Stomach smooth muscle (tissue), 2 donors: ENCODE measurements at regions not wholly inside any gene's neighbourhood (a gene's known extent, or its start where the extent isn't known, plus 50 kb on each side); places are given as distances from the start of the nearest gene placed in this dataset.

Source experiments
- H3K27ac ChIP-seq: one replicate; pipeline ENCODE4 v1.7.0; 2013; ENCODE audit warnings: mild to moderate bottlenecking, low read length, inconsistent platforms
- H3K27me3 ChIP-seq, 2 donors: one replicate each; pipeline ENCODE4 v1.7.0; 2013; ENCODE audit warnings: low read length in 2 of 2; ENCODE audit not compliant: insufficient read depth in 2 of 2, control insufficient read depth in 1 of 2
- H3K36me3 ChIP-seq, 2 donors: one replicate each; pipeline ENCODE4 v1.7.0; 2013; ENCODE audit warnings: low read length in 2 of 2; ENCODE audit not compliant: control insufficient read depth in 2 of 2, insufficient read depth in 2 of 2
- H3K4me1 ChIP-seq: one replicate; pipeline ENCODE4 v1.7.0; 2013; ENCODE audit warnings: low read length; ENCODE audit not compliant: control insufficient read depth, insufficient read depth
- H3K4me3 ChIP-seq, 2 donors: one replicate each; pipeline ENCODE4 v1.7.0; 2013; ENCODE audit warnings: low read length in 2 of 2
- H3K9ac ChIP-seq, 2 donors: one replicate each; pipeline ENCODE4 v1.7.0; 2013; ENCODE audit warnings: low read length in 2 of 2, mild to moderate bottlenecking in 1 of 2
- H3K9me3 ChIP-seq, 2 donors: one replicate each; pipeline ENCODE4 v1.7.0; 2013; ENCODE audit warnings: low read length in 2 of 2; ENCODE audit not compliant: control insufficient read depth in 2 of 2
- donor health status: healthy.
- donor health status: Pancreatic carcinoma.

DNA sequence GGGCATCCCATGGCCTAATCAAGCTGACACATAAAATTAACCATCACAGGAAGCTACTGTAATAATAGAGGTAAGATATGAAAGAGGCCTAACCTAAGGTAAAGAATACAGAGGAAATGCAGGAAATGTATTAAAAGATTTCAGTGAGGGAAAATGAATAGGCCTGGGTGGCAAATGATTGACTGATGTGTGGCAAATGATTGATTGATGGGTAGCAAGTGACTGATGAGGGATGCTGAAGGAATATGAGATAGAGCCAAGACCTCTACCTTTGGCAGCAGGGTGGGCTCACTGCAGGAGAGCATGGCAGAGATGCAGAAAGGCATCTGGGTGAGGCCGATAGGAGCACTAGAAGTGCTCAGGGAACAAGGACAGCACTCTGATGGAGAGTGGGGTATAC is 172.9 kb downstream of the KCTD12 start:
- Histone ChIP-seq H3K4me3 (no peak overlapping the region), H3K27ac (no peak overlapping the region), H3K9me3 (no peaks in the 10 kb centered on the region), H3K4me1 (no peaks in the 10 kb centered on the region), H3K27me3 (no peaks in the 10 kb centered on the region), H3K9ac (no peak overlapping the region), H3K36me3 (no peaks in the 10 kb centered on the region)

DNA sequence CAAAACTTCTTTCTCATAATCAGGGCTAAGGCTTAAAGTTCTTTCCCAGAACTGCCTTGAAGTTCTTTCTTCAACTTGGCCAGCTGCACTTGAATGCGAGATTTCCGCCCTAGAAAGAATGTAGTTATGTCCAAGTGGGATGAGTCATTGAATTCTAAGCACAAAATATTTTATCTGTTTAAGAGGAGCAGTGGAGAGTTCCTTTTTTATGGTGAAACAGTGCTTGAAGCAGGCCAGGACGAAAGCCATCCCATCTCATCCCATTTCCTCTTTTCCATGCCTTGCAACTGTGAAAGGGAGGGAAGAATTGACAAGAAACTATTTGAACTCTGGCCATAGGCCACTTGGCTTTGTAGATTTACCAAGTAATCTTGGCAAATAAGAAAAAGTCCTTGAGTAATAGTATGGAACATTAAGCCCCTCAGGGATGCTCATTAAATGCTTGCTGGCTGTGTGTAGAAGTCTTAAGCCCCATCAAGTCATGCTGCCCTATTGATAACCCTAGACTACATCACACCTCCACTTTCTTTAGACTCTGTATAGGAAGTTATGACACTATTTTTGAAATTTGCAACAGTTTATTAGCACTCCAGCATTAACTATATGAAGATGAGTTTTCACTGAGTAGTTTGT is 174.5 kb downstream of the KCTD12 start:
- H3K4me3 ChIP-seq = no peak overlapping the region
- no peaks in the 10 kb centered on the region for H3K4me1 ChIP-seq
- H3K36me3 ChIP-seq = no peaks in the 10 kb centered on the region
- H3K9me3 ChIP-seq = no peaks in the 10 kb centered on the region
- no peak overlapping the region for H3K27ac ChIP-seq
- H3K9ac ChIP-seq = no peak overlapping the region
- no peaks in the 10 kb centered on the region for H3K27me3 ChIP-seq

DNA sequence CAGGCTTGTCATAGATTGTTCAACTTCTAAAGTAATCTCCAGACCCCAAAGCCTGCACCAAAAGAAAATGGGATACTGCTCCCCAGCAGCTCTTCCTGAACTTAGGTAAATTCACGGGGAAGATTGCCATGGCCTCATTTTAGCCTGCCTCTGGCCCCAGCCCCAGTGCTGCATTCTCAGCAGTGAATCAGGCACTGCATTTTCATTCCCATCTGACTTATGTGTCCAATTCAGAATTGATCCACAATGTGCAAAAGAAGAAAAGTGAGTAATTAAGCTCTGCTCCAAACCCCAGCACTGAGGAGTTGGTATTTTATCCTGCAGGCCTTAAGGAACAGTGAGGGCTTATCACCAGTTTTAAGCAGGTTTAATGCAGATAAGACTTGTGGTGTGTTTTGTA is 176.4 kb downstream of the KCTD12 start:
- Histone ChIP-seq H3K9ac (no peak overlapping the region), H3K4me1 (no peaks in the 10 kb centered on the region), H3K36me3 (no peaks in the 10 kb centered on the region), H3K9me3 (no peaks in the 10 kb centered on the region), H3K27me3 (no peaks in the 10 kb centered on the region), H3K27ac (no peak overlapping the region), H3K4me3 (no peak overlapping the region)

DNA sequence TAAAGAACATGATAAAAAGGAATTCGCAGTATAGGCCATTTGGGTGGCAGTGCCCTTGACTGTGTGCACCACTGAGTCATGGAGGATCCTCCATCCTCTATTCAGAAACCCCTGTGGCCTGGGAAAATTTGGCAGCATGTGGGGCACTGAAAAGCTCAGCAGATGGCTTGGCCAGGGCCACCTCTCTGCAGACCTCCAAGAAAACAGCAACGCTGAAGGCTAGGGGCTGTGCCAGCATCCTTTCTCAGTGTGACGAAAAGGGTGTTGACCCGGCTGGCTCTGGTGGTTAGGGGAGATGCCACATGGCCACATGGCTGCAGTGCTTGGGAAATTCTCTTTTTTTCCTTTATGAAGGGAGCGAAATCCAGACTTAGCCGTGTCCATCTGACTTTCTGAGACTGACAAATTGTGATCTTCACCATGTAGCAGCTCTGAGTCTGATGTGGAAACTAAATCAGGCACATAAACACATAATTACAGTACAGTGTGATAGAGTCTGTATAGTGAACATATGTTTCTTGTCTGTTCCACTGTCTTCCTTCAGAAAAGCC is 178.0 kb downstream of the KCTD12 start:
- no peaks in the 10 kb centered on the region for H3K27me3 ChIP-seq
- H3K36me3 ChIP-seq = no peaks in the 10 kb centered on the region
- no peak overlapping the region for H3K27ac ChIP-seq
- no peak overlapping the region for H3K4me3 ChIP-seq
- H3K9me3 ChIP-seq = no peaks in the 10 kb centered on the region
- H3K4me1 ChIP-seq = no peaks in the 10 kb centered on the region
- H3K9ac ChIP-seq = no peak overlapping the region

DNA sequence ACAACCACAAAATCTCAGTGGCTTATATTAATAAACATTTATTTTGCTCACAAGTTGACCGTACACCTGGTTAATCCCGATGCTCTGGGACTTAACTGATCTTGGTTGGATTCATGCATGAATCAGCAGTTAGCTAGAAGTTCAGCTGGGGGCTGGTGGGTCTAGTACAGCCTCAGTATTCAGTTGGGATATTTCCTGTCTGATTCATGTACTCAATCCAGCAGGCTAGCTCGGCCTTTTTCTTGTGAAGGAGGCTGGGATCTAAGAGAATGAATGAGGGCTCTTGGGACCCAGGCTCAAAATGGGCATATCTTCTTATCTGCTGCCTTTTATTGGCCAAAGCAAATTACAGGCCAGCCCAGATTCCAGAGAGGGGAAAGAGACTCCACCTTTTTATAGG is 178.8 kb downstream of the KCTD12 start:
- Histone ChIP-seq H3K4me3 (no peak overlapping the region), H3K36me3 (no peaks in the 10 kb centered on the region), H3K4me1 (no peaks in the 10 kb centered on the region), H3K9me3 (no peaks in the 10 kb centered on the region), H3K27ac (no peak overlapping the region), H3K9ac (no peak overlapping the region), H3K27me3 (no peaks in the 10 kb centered on the region)

DNA sequence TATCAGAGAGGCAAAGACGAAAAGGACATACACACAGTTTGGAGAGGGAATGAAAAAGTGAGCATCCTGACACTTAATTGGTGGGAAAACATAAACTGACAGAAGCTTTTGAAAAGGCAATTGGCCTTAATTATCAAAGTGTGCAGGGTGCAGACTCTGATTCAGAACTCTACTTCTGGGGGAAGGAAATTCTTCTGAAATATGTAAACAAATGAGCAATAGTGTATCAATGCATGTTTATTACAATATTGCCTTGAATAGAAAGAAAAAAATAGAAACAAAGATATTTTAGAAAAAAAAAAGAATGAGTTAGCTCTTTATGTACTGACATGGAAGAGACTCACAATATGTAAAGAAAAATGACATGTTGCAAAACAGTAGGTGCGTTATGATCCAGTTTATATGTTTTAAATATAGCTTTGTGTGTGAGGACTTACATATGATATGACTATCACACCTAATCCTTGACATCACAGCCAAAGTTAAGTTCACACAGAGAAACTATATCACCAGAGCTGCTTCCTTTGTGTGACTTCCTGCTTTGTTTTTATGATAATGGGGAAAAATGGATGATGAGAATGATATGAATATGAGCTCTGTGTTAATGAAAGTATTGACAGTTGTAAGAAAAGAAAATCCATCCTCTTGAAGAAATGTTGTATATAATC is 182.4 kb downstream of the KCTD12 start:
- Histone ChIP-seq H3K9ac (no peak overlapping the region), H3K9me3 (no peaks in the 10 kb centered on the region), H3K4me3 (no peak overlapping the region), H3K27me3 (no peaks in the 10 kb centered on the region), H3K27ac (no peak overlapping the region), H3K4me1 (no peaks in the 10 kb centered on the region), H3K36me3 (no peaks in the 10 kb centered on the region)

DNA sequence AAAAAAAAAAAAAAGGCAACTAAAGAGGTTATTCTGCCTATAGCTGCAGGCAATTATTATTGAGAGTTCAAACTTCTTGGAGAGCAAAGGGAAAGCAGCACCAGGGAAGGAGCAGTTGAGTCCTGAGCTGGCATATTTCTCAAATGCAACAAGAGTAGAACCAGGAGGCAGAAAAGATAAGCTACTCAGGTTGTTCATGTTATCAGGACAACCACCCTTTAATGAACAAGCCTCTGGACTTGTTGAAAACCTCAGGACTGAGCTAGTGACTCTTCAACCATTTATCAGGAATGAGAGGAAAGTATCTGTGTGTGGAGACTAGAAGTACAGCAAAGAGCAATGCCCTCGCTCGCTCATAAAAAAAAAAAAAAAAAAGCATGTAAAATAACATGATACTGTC is 183.0 kb downstream of the KCTD12 start:
- H3K27me3 ChIP-seq = no peaks in the 10 kb centered on the region
- H3K36me3 ChIP-seq = no peaks in the 10 kb centered on the region
- no peak overlapping the region for H3K4me3 ChIP-seq
- no peak overlapping the region for H3K9ac ChIP-seq
- no peak overlapping the region for H3K27ac ChIP-seq
- no peaks in the 10 kb centered on the region for H3K4me1 ChIP-seq
- H3K9me3 ChIP-seq = no peaks in the 10 kb centered on the region

DNA sequence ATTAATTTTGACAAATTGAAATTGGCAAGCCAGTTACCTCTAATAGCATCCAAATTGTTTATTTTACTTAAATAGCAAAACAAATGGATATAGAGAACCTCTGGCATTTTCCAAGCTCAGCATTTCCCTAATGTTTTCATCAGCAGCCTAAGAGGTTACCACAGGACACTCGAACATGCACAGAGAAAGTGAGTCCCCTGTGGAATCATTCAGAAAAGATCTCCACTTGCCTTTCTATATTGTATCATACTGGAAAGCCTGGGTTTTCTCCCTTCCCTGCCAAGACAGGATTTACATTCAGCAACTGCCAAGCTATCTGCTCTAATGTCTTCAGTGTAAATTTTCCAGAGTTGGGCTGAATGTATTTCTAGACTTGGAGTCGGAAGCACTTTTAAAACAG is 188.9 kb downstream of the KCTD12 start:
- no peak overlapping the region for H3K27ac ChIP-seq
- H3K9me3 ChIP-seq = no peaks in the 10 kb centered on the region
- H3K27me3 ChIP-seq = no peaks in the 10 kb centered on the region
- no peak overlapping the region for H3K4me3 ChIP-seq
- no peaks in the 10 kb centered on the region for H3K4me1 ChIP-seq
- no peak overlapping the region for H3K9ac ChIP-seq
- H3K36me3 ChIP-seq = no peaks in the 10 kb centered on the region

DNA sequence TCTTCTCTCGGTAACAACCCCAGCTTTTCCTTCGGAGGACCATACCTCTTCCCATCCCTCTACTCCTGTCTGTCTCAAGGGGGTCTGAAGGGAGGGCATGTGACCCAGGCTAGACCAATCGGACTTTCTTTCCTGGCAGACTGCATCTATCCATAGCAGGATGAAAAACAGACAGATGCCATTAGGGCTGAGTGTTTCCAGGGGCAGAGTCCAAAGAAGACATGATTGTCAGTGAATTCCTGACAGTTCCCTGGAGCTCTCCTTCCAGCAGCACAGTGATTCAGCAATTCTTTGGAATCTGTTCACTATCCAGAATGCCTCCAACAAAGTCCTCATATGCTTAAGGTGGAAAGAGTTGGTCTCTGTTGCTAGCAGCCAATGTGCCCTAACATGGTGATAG is 189.8 kb downstream of the KCTD12 start:
- Histone ChIP-seq H3K9ac (no peak overlapping the region), H3K36me3 (no peaks in the 10 kb centered on the region), H3K27ac (no peak overlapping the region), H3K4me3 (no peak overlapping the region), H3K27me3 (no peaks in the 10 kb centered on the region), H3K4me1 (no peaks in the 10 kb centered on the region), H3K9me3 (no peaks in the 10 kb centered on the region)

DNA sequence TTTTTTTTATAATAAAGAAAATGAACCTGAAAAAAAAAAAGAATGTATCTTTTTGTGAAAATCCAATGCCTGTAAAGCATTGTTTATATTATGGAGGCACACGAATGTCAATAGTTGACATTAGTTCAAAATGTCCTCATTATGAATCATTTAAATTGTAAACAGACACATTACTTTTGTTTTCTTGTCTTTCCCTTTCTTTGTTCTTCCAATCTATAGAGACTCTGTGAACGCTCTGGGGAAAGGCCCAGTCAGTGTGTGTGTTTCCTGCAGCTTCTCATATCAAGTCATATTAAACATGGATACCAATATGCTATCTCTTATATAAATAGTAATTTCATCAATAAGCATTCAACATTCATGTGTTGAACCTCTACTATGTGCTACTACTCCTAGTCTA is 193.1 kb downstream of the KCTD12 start:
- Histone ChIP-seq H3K4me3 (no peak overlapping the region), H3K9me3 (peaks cover 0 to 6% of the 10 kb centered on the region in 2 donors), H3K27ac (no peak overlapping the region), H3K36me3 (no peaks in the 10 kb centered on the region), H3K4me1 (no peaks in the 10 kb centered on the region), H3K9ac (no peak overlapping the region), H3K27me3 (no peaks in the 10 kb centered on the region)

DNA sequence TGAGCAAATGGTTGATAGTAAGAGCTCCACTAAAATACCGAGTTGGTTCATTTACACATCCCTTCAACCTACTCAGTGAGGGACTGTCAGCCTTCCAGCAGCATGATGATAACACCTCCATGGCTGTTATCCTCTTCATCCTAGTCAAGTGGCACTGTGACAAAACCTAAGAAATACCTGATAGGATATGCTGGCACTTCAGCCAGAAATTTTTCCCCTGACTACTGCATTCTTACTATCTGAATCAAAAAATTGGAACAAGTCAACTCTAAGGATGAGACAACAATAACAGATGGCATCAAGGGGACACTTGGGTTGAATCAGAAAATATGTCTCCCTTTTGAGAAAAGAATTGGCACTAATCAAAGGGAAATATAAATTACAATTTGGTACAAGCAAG is 193.9 kb downstream of the KCTD12 start:
- no peaks in the 10 kb centered on the region for H3K27me3 ChIP-seq
- no peak overlapping the region for H3K27ac ChIP-seq
- H3K9ac ChIP-seq = no peak overlapping the region
- H3K9me3 ChIP-seq = peaks cover 0 to 6% of the 10 kb centered on the region in 2 donors
- H3K36me3 ChIP-seq = no peaks in the 10 kb centered on the region
- H3K4me3 ChIP-seq = no peak overlapping the region
- H3K4me1 ChIP-seq = no peaks in the 10 kb centered on the region
